HCT116 (cell line): ENCODE measurements at regions not wholly inside any gene's neighbourhood (a gene's known extent, or its start where the extent isn't known, plus 50 kb on each side); places are given as distances from the start of the nearest gene placed in this dataset.

ENCODE experiments used
- ATAC-seq: fragments of 200-7000 bp; cut with Tn5 transposase; 2 replicates; pipeline ENCODE4 v1.9.1; 2020; ENCODE audit warnings: mild to moderate bottlenecking, moderate library complexity
- BruUV-seq: library from RNA; stranded (reverse); fragments of 400-500 nt; replicated peaks from 2 replicates; lab custom pipeline; 2021; lab: Mats Ljungman, UMichigan
- CTCF ChIA-PET: fragments of 300-600 bp; sonication (Branson Sonifier 250); formaldehyde crosslinking; loops from one replicate; lab custom pipeline; 2021; ENCODE audit warnings: antibody characterized with exemption; lab: Charles Lee
- POLR2A ChIA-PET: fragments of 300-600, 350-600 bp; sonication (Branson Sonifier 250); formaldehyde crosslinking; loops from one replicate; lab custom pipeline; 2021; ENCODE audit warnings: antibody characterized with exemption; lab: Charles Lee
- RAD21 ChIA-PET, 2 experiments: fragments of 300-600 bp; sonication (Branson Sonifier 250); formaldehyde crosslinking; loops; one replicate each; lab custom pipeline; 2023; ENCODE audit warnings: low total read pairs in 2 of 2; ENCODE audit not compliant: uncharacterized antibody in 2 of 2, unreplicated experiment in 2 of 2, low non-redundant PET in 1 of 2; lab: Charles Lee
- DNase-seq: peaks from one replicate; pipeline ENCODE4 v3.0.0-alpha.2; 2010; ENCODE audit warnings: low read depth, low spot score
- H2AFZ ChIP-seq: fragments of 200-600 bp; shearing (Covaris generic), sonication (generic); 2 replicates; pipeline ENCODE4 v1.6.1; 2017; ENCODE audit warnings: low read depth, mixed run types, mixed read lengths, antibody characterized with exemption, low read length; ENCODE audit not compliant: poor library complexity, severe bottlenecking
- H3K27ac ChIP-seq: 2 replicates; pipeline ENCODE4 v1.5.1; 2012; ENCODE audit warnings: low read depth, low read length
- H3K27me3 ChIP-seq: fragments of 200-600 bp; sonication (generic); 2 replicates; pipeline ENCODE4 v1.6.1; 2016; ENCODE audit warnings: mixed run types, low read length, mixed read lengths; ENCODE audit not compliant: insufficient read depth
- H3K36me3 ChIP-seq, 2 experiments: fragments of 200-500 bp in 1 of 2; fragments of 200-600 bp in 1 of 2; sonication (Bioruptor generic) in 1 of 2; sonication (generic) in 1 of 2; 2 replicates each; pipeline versions ENCODE4 v1.5.1 to v1.6.1; 2014 to 2016; ENCODE audit warnings: low read length in 2 of 2, inconsistent platforms in 1 of 2, mixed read lengths in 1 of 2, mixed run types in 1 of 2; ENCODE audit not compliant: insufficient read depth in 2 of 2, control insufficient read depth in 1 of 2
- H3K4me1 ChIP-seq, 2 experiments: fragments of 200-600 bp in 1 of 2; sonication (generic) in 1 of 2; 2 replicates each; pipeline versions ENCODE4 v1.5.1 to v1.6.1; 2012 to 2017; ENCODE audit warnings: low read length in 2 of 2, inconsistent platforms in 1 of 2, mild to moderate bottlenecking in 1 of 2, mixed read lengths in 1 of 2, mixed run types in 1 of 2, moderate library complexity in 1 of 2; ENCODE audit not compliant: insufficient read depth in 2 of 2, control insufficient read depth in 1 of 2
- H3K4me2 ChIP-seq: fragments of 200-600 bp; sonication (generic); 2 replicates; pipeline ENCODE4 v1.6.1; 2017; ENCODE audit warnings: mixed run types, low read length, mixed read lengths
- H3K4me3 ChIP-seq, 2 experiments: fragments of 200-600 bp in 1 of 2; sonication (generic) in 1 of 2; replicated peaks in 1 of 2; 2 replicates each; pipeline ENCODE4 v1.5.1; 2011 to 2016; ENCODE audit warnings: low read length in 2 of 2, control low read depth in 1 of 2, low read depth in 1 of 2, mild to moderate bottlenecking in 1 of 2, mixed read lengths in 1 of 2, mixed run types in 1 of 2
- H3K79me2 ChIP-seq: fragments of 200-600 bp; sonication (generic); 2 replicates; pipeline ENCODE4 v1.6.1; 2017; ENCODE audit warnings: mild to moderate bottlenecking, mixed run types, low read length, moderate library complexity, mixed read lengths; ENCODE audit not compliant: insufficient read depth
- H3K9ac ChIP-seq: fragments of 200-600 bp; sonication (generic); 2 replicates; pipeline ENCODE4 v1.6.1; 2016; ENCODE audit warnings: low read length, mixed read lengths
- H3K9me2 ChIP-seq: fragments of 200-600 bp; sonication (generic), shearing (Covaris generic); 2 replicates; pipeline ENCODE4 v1.6.1; 2017; ENCODE audit warnings: mixed run types, mild to moderate bottlenecking, moderate library complexity; ENCODE audit not compliant: insufficient read depth
- H3K9me3 ChIP-seq, 2 experiments: fragments of 200-500 bp in 1 of 2; fragments of 200-600 bp in 1 of 2; sonication (Bioruptor generic) in 1 of 2; sonication (generic) in 1 of 2; 2 replicates each; pipeline ENCODE4 v1.6.1; 2014 to 2017; ENCODE audit warnings: low read length in 2 of 2, mixed read lengths in 2 of 2, inconsistent platforms in 1 of 2, low read depth in 1 of 2, mild to moderate bottlenecking in 1 of 2, mixed run types in 1 of 2, moderate library complexity in 1 of 2; ENCODE audit not compliant: control insufficient read depth in 1 of 2, insufficient read depth in 1 of 2
- H4K20me1 ChIP-seq: fragments of 200-600 bp; sonication (generic), shearing (Covaris generic); 2 replicates; pipeline ENCODE4 v1.6.1; 2017; ENCODE audit warnings: mixed run types, mild to moderate bottlenecking, moderate library complexity; ENCODE audit not compliant: insufficient read depth
- EGR1 ChIP-seq: IDR thresholded peaks from 2 replicates; pipeline ENCODE4 v1.6.1; 2012; ENCODE audit warnings: low read depth
- ELF1 ChIP-seq: IDR thresholded peaks from 2 replicates; pipeline ENCODE4 v1.6.1; 2012; ENCODE audit warnings: low read depth, borderline replicate concordance
- EZH2 ChIP-seq: fragments of 200-600 bp; sonication (generic); IDR thresholded peaks from 2 replicates; pipeline ENCODE4 v1.6.1; 2017; ENCODE audit warnings: antibody characterized with exemption, mixed run types
- EZH2phosphoT487 ChIP-seq: fragments of 200-600 bp; IDR thresholded peaks from 2 replicates; pipeline ENCODE4 v1.6.1; 2018; ENCODE audit warnings: antibody characterized with exemption, borderline replicate concordance
- RAD21 ChIP-seq: IDR thresholded peaks from 2 replicates; pipeline ENCODE4 v1.6.1; 2012; ENCODE audit warnings: low read depth, mild to moderate bottlenecking
- SIN3A ChIP-seq: IDR thresholded peaks from 2 replicates; pipeline ENCODE4 v1.6.1; 2012; ENCODE audit warnings: low read depth
- SRF ChIP-seq: IDR thresholded peaks from 2 replicates; pipeline ENCODE4 v1.6.1; 2012; ENCODE audit warnings: low read depth
- TCF7L2 ChIP-seq: IDR thresholded peaks from 2 replicates; pipeline ENCODE4 v1.7.0; 2011; ENCODE audit warnings: borderline replicate concordance, inconsistent platforms; ENCODE audit not compliant: insufficient read depth, insufficient read length; ENCODE audit errors: extremely low read depth
- ZNF274 ChIP-seq: fragments of 200-500 bp; sonication (Bioruptor generic); IDR thresholded peaks from 2 replicates; pipeline ENCODE4 v1.6.1; 2014; ENCODE audit warnings: mild to moderate bottlenecking, low read depth, low read length, inconsistent platforms
- intact Hi-C: fragments of 100-400 bp; cut with micrococcal nuclease; formaldehyde crosslinking; loops from 2 replicates; pipeline ENCODE4 v1.10.0; 2022
- TF ChIP-seq, protein P1 (sequence below): IDR thresholded peaks from 2 replicates; pipeline ENCODE4 v1.6.1; 2012
- TF ChIP-seq, protein P2 (sequence below), 3 experiments: fragments of 200-600 bp in 1 of 3; sonication (generic) in 1 of 3; IDR thresholded peaks in 2 of 3; conservative IDR thresholded peaks in 1 of 3; 2 replicates each; pipeline ENCODE4 v1.5.1; 2012 to 2017; ENCODE audit warnings: low read depth in 2 of 3, low read length in 2 of 3, antibody characterized with exemption in 1 of 3, borderline replicate concordance in 1 of 3, control low read depth in 1 of 3, mild to moderate bottlenecking in 1 of 3, mixed read lengths in 1 of 3, mixed run types in 1 of 3, moderate library complexity in 1 of 3; ENCODE audit not compliant: insufficient read depth in 1 of 3
- TF ChIP-seq, protein P3 (sequence below): IDR thresholded peaks from 2 replicates; pipeline ENCODE4 v1.6.1; 2012
- TF ChIP-seq, protein P4 (sequence below): IDR thresholded peaks from 2 replicates; pipeline ENCODE4 v1.6.1; 2012; ENCODE audit warnings: low read depth

DNA sequence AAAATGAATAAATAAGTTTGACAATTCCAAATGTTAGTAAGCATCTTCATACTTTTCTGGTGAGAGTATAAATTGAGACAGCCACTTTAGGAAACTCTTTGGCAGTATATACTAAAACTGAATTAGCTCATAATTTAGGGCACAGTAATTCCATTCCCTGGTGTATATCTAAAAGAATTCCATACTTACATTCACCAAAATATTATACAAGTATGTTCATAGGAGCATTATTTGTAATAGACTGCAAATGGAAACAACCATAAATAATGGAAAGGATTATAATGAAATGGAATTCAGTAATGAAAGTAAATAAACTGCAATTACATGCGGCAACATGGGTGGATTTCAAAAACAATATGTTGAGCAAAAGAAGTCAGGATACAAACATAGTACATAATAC, 315.8 kb upstream of the LRRC4C start:
- Histone ChIP-seq H3K79me2 (no peaks in the 10 kb centered on the region), H3K36me3 (no peaks in the 10 kb centered on the region), H3K9ac (no peak overlapping the region), H3K27ac (no peak overlapping the region)
- ChIA-PET CTCF (no interaction called here), POLR2A (no interaction called here)
- no TSS peak for BruUV-seq
- ATAC-seq: no peak
- no peak for TF ChIP-seq EZH2
- TF ChIP-seq ZNF274: no peak
- TF ChIP-seq, protein P1, sequence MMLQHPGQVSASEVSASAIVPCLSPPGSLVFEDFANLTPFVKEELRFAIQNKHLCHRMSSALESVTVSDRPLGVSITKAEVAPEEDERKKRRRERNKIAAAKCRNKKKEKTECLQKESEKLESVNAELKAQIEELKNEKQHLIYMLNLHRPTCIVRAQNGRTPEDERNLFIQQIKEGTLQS: no peak
- no peak for TF ChIP-seq TCF7L2
- no peak for TF ChIP-seq RAD21
- TF ChIP-seq EZH2phosphoT487: no peak
- TF ChIP-seq SIN3A: no peak
- TF ChIP-seq, protein P2, sequence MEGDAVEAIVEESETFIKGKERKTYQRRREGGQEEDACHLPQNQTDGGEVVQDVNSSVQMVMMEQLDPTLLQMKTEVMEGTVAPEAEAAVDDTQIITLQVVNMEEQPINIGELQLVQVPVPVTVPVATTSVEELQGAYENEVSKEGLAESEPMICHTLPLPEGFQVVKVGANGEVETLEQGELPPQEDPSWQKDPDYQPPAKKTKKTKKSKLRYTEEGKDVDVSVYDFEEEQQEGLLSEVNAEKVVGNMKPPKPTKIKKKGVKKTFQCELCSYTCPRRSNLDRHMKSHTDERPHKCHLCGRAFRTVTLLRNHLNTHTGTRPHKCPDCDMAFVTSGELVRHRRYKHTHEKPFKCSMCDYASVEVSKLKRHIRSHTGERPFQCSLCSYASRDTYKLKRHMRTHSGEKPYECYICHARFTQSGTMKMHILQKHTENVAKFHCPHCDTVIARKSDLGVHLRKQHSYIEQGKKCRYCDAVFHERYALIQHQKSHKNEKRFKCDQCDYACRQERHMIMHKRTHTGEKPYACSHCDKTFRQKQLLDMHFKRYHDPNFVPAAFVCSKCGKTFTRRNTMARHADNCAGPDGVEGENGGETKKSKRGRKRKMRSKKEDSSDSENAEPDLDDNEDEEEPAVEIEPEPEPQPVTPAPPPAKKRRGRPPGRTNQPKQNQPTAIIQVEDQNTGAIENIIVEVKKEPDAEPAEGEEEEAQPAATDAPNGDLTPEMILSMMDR (IDR thresholded peaks at IDR 0.05 in 2 of 3, conservative IDR thresholded peaks at IDR 0.05 in 1 of 3; ENCODE audit: borderline replicate concordance in 1 of 3, insufficient read depth in 1 of 3, low read depth in 2 of 3, low read length in 2 of 3): no peak
- TF ChIP-seq, protein P3, sequence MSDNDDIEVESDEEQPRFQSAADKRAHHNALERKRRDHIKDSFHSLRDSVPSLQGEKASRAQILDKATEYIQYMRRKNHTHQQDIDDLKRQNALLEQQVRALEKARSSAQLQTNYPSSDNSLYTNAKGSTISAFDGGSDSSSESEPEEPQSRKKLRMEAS: no peak
- TF ChIP-seq EGR1: no peak
- no peak for TF ChIP-seq ELF1
- TF ChIP-seq SRF: no peak
- TF ChIP-seq, protein P4, sequence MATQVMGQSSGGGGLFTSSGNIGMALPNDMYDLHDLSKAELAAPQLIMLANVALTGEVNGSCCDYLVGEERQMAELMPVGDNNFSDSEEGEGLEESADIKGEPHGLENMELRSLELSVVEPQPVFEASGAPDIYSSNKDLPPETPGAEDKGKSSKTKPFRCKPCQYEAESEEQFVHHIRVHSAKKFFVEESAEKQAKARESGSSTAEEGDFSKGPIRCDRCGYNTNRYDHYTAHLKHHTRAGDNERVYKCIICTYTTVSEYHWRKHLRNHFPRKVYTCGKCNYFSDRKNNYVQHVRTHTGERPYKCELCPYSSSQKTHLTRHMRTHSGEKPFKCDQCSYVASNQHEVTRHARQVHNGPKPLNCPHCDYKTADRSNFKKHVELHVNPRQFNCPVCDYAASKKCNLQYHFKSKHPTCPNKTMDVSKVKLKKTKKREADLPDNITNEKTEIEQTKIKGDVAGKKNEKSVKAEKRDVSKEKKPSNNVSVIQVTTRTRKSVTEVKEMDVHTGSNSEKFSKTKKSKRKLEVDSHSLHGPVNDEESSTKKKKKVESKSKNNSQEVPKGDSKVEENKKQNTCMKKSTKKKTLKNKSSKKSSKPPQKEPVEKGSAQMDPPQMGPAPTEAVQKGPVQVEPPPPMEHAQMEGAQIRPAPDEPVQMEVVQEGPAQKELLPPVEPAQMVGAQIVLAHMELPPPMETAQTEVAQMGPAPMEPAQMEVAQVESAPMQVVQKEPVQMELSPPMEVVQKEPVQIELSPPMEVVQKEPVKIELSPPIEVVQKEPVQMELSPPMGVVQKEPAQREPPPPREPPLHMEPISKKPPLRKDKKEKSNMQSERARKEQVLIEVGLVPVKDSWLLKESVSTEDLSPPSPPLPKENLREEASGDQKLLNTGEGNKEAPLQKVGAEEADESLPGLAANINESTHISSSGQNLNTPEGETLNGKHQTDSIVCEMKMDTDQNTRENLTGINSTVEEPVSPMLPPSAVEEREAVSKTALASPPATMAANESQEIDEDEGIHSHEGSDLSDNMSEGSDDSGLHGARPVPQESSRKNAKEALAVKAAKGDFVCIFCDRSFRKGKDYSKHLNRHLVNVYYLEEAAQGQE: no peak
- TF ChIP-seq, all 23 proteins: peak for 0
- Histone ChIP-seq H3K27me3 (no peaks in the 10 kb centered on the region), H3K4me2 (no peak overlapping the region), H3K4me3 (no peak overlapping the region), H3K4me1 (no peaks in the 10 kb centered on the region), H2AFZ (no peak overlapping the region), H3K9me3 (peaks cover 3 to 8% of the 10 kb centered on the region in 2 experiments; a peak in 2 of 4 replicates), H3K9me2 (no peaks in the 10 kb centered on the region), H4K20me1 (no peaks in the 10 kb centered on the region)
- DNase-seq: no peak
- RAD21 ChIA-PET: no interaction called here
- intact Hi-C loops: no loop called here
